ENCODE measurements at regions not wholly inside any gene's neighbourhood (a gene's known extent, or its start where the extent isn't known, plus 50 kb on each side); places are given as distances from the start of the nearest gene placed in this dataset.

DNA sequence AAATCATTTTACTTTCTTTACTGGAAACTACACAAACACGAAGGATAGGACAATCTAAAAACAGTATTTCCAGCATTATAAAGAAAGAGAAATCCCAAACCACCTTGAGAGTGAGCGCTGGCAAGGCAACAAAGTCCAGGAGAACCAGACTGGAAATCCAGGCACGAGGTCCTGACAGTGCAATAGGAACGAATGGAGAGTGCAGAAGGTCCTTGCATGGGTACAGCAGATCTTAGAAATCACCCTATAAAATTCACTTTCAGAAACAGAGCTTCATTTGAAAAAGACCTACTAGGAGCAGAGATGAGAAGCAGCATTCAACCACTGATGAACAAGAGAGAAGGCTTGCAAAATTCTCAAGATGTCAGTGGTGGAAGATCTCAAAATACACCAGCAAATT lies 133.7 kb upstream of the ST8SIA4 start:
- TF ChIP-seq EZH2 (IDR thresholded peaks at IDR 0.05; ENCODE audit: insufficient read depth, poor library complexity, severe bottlenecking) (no peak), EZH2phosphoT487 (IDR thresholded peaks at IDR 0.05; ENCODE audit: insufficient read depth, low read depth) (no peak)

Measured in GM23248 (cell line).